ENCODE measurements at regions not wholly inside any gene's neighbourhood (a gene's known extent, or its start where the extent isn't known, plus 50 kb on each side); places are given as distances from the start of the nearest gene placed in this dataset.

DNA sequence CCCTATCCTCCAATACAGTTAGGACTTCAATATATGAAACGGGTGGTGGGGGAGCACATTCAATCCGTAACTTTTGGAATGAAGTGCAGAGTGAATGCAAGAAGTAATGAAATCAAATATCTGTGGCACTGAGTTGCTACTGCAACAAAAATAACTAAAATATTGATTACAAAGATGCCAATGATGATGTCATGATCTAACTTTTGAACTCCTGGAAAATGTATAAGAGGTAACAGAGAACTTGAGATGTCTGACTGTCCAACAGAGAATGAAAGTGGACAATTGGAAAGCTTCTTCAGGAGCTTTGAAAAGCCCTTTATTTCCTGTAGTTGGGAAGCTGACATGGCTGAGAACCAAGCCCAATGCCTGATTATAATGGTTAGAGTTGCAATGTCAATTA lies 279.9 kb downstream of the ZBBX start:
- TF ChIP-seq POLR2AphosphoS5 (IDR thresholded peaks at IDR 0.05; ENCODE audit: low read depth, low read length) (no peak), POLR2A (IDR thresholded peaks at IDR 0.05; ENCODE audit: low read depth, low read length) (no peak), TAF1 (IDR thresholded peaks at IDR 0.05; ENCODE audit: borderline replicate concordance, low read depth, low read length) (no peak)

Data from GM12892 (cell line).